Gastroesophageal sphincter (tissue), 3 donors: ENCODE measurements at regions not wholly inside any gene's neighbourhood (a gene's known extent, or its start where the extent isn't known, plus 50 kb on each side); places are given as distances from the start of the nearest gene placed in this dataset.

Experiments
- POLR2A ChIP-seq, 2 donors: fragments of 450-650 bp; IDR thresholded peaks; one replicate each; pipeline ENCODE4 v1.6.1; 2017; ENCODE audit warnings: antibody characterized with exemption in 2 of 2, mild to moderate bottlenecking in 2 of 2, moderate library complexity in 1 of 2
- TF ChIP-seq, protein P1 (sequence below), 4 experiments: fragments of 200-600 bp in 2 of 4; fragments of 450-650 bp in 2 of 4; sonication (generic) in 1 of 4; IDR thresholded peaks; one replicate each; pipeline ENCODE4 v1.5.1; 2017 to 2019; ENCODE audit warnings: antibody characterized with exemption in 4 of 4, mild to moderate bottlenecking in 2 of 4, moderate library complexity in 2 of 4

- TF ChIP-seq, protein P1, sequence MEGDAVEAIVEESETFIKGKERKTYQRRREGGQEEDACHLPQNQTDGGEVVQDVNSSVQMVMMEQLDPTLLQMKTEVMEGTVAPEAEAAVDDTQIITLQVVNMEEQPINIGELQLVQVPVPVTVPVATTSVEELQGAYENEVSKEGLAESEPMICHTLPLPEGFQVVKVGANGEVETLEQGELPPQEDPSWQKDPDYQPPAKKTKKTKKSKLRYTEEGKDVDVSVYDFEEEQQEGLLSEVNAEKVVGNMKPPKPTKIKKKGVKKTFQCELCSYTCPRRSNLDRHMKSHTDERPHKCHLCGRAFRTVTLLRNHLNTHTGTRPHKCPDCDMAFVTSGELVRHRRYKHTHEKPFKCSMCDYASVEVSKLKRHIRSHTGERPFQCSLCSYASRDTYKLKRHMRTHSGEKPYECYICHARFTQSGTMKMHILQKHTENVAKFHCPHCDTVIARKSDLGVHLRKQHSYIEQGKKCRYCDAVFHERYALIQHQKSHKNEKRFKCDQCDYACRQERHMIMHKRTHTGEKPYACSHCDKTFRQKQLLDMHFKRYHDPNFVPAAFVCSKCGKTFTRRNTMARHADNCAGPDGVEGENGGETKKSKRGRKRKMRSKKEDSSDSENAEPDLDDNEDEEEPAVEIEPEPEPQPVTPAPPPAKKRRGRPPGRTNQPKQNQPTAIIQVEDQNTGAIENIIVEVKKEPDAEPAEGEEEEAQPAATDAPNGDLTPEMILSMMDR (IDR thresholded peaks at IDR 0.05), result no peak
- no peak for TF ChIP-seq POLR2A (IDR thresholded peaks at IDR 0.05)
These were observed 140.3 kb downstream of the GPCPD1 start for GRCh38 chr20:5470458-5470857.
